GM12892 (cell line): ENCODE measurements at regions not wholly inside any gene's neighbourhood (a gene's known extent, or its start where the extent isn't known, plus 50 kb on each side); places are given as distances from the start of the nearest gene placed in this dataset.
"Not testable (repeated sequence)": the region's sequence is repeated elsewhere in the genome, so short reads cannot be mapped to it uniquely, and the experiment has no call there.

Experiments used
- POLR2A ChIP-seq: IDR thresholded peaks from 2 replicates; pipeline ENCODE4 v1.6.1; 2011; ENCODE audit warnings: low read depth, low read length, control low read depth
- POLR2AphosphoS5 ChIP-seq: IDR thresholded peaks from 2 replicates; pipeline ENCODE4 v1.6.1; 2011; ENCODE audit warnings: low read depth, low read length, control low read depth
- TAF1 ChIP-seq: IDR thresholded peaks from 2 replicates; pipeline ENCODE4 v1.6.1; 2011; ENCODE audit warnings: low read depth, mild to moderate bottlenecking, control low read depth, low read length, borderline replicate concordance

- not testable (repeated sequence) for TF ChIP-seq POLR2A, TAF1, POLR2AphosphoS5
These were observed 85.2 kb downstream of the LMO4 start for GRCh38 chr1:87413846-87414245.
